ENCODE measurements at regions not wholly inside any gene's neighbourhood (a gene's known extent, or its start where the extent isn't known, plus 50 kb on each side); places are given as distances from the start of the nearest gene placed in this dataset.
A peak's percentile ranks its signal among the peaks of the same experiment; 100 is the strongest.

GRCh38 chr7:114102996-114103395, 184.2 kb upstream of the PPP1R3A start:
- no peaks in the 10 kb centered on the region for H3K9me3 ChIP-seq (ENCODE audit: control insufficient read depth, insufficient read depth, low read length)
- H3K4me1 ChIP-seq (ENCODE audit: insufficient read depth, low read length), result no peaks in the 10 kb centered on the region
- H3K36me3 ChIP-seq (ENCODE audit: insufficient read depth, low read length), result no peaks in the 10 kb centered on the region
- no peak overlapping the region for H3K9ac ChIP-seq (ENCODE audit: low read depth, low read length)

- Histone ChIP-seq H3K36me3 (ENCODE audit: insufficient read depth, low read length) (no peaks in the 10 kb centered on the region), H3K9me3 (ENCODE audit: control insufficient read depth, insufficient read depth, low read length) (no peaks in the 10 kb centered on the region), H3K4me1 (ENCODE audit: insufficient read depth, low read length) (no peaks in the 10 kb centered on the region), H3K9ac (ENCODE audit: low read depth, low read length) (no peak overlapping the region)
Measured at GRCh38 chr7:114102131-114102530, 183.3 kb upstream of the PPP1R3A start.

GRCh38 chr7:114100810-114101209, 182.0 kb upstream of the PPP1R3A start:
- no peak overlapping the region for H3K9ac ChIP-seq (ENCODE audit: low read depth, low read length)
- H3K36me3 ChIP-seq (ENCODE audit: insufficient read depth, low read length), result no peaks in the 10 kb centered on the region
- H3K4me1 ChIP-seq (ENCODE audit: insufficient read depth, low read length), result no peaks in the 10 kb centered on the region
- H3K9me3 ChIP-seq (ENCODE audit: control insufficient read depth, insufficient read depth, low read length), result no peaks in the 10 kb centered on the region

- no peaks in the 10 kb centered on the region for H3K9me3 ChIP-seq (ENCODE audit: control insufficient read depth, insufficient read depth, low read length)
Measured at GRCh38 chr7:114099337-114099736, 180.5 kb upstream of the PPP1R3A start.

GRCh38 chr7:114095885-114096284, 177.1 kb upstream of the PPP1R3A start:
- Histone ChIP-seq H3K36me3 (ENCODE audit: insufficient read depth, low read length) (no peaks in the 10 kb centered on the region), H3K9me3 (ENCODE audit: control insufficient read depth, insufficient read depth, low read length) (no peaks in the 10 kb centered on the region), H3K4me1 (ENCODE audit: insufficient read depth, low read length) (no peaks in the 10 kb centered on the region), H3K9ac (ENCODE audit: low read depth, low read length) (no peak overlapping the region)

More at GRCh38 chr7:114099337-114099736, 180.5 kb upstream of the PPP1R3A start:
- Histone ChIP-seq H3K9ac (ENCODE audit: low read depth, low read length) (no peak overlapping the region), H3K36me3 (ENCODE audit: insufficient read depth, low read length) (no peaks in the 10 kb centered on the region), H3K4me1 (ENCODE audit: insufficient read depth, low read length) (no peaks in the 10 kb centered on the region)

GRCh38 chr7:114088470-114088940, 169.7 kb upstream of the PPP1R3A start:
- Histone ChIP-seq H3K9me3 (ENCODE audit: control insufficient read depth, insufficient read depth, low read length) (no peaks in the 10 kb centered on the region), H3K36me3 (ENCODE audit: insufficient read depth, low read length) (no peaks in the 10 kb centered on the region), H3K4me1 (ENCODE audit: insufficient read depth, low read length) (no peaks in the 10 kb centered on the region), H3K9ac (ENCODE audit: low read depth, low read length) (peak overlapping the region; percentile 11; the same call in 1 of the 2 replicates)

- H3K4me1 ChIP-seq (ENCODE audit: insufficient read depth, low read length), result no peaks in the 10 kb centered on the region
- H3K36me3 ChIP-seq (ENCODE audit: insufficient read depth, low read length), result no peaks in the 10 kb centered on the region
- H3K9me3 ChIP-seq (ENCODE audit: control insufficient read depth, insufficient read depth, low read length), result no peaks in the 10 kb centered on the region
- H3K9ac ChIP-seq (ENCODE audit: low read depth, low read length), result peak overlapping the region; percentile 11; the same call in 1 of the 2 replicates
Measured at GRCh38 chr7:114087653-114088469, 169.1 kb upstream of the PPP1R3A start.

- peak overlapping the region; percentile 46; the same call in 1 of the 2 replicates for H3K9ac ChIP-seq (ENCODE audit: low read depth, low read length)
- H3K4me1 ChIP-seq (ENCODE audit: insufficient read depth, low read length), result peaks cover 4% of the 10 kb centered on the region; the same call in 1 of the 2 replicates
- no peaks in the 10 kb centered on the region for H3K36me3 ChIP-seq (ENCODE audit: insufficient read depth, low read length)
- no peaks in the 10 kb centered on the region for H3K9me3 ChIP-seq (ENCODE audit: control insufficient read depth, insufficient read depth, low read length)
Measured at GRCh38 chr7:114086914-114087652, 168.3 kb upstream of the PPP1R3A start.

- Histone ChIP-seq H3K9me3 (ENCODE audit: control insufficient read depth, insufficient read depth, low read length) (no peaks in the 10 kb centered on the region), H3K4me1 (ENCODE audit: insufficient read depth, low read length) (peaks cover 4% of the 10 kb centered on the region; the same call in 1 of the 2 replicates), H3K9ac (ENCODE audit: low read depth, low read length) (peak overlapping the region; percentile 46; the same call in 1 of the 2 replicates), H3K36me3 (ENCODE audit: insufficient read depth, low read length) (no peaks in the 10 kb centered on the region)
Measured at GRCh38 chr7:114086537-114086913, 167.7 kb upstream of the PPP1R3A start.

- Histone ChIP-seq H3K9me3 (ENCODE audit: control insufficient read depth, insufficient read depth, low read length) (no peaks in the 10 kb centered on the region), H3K4me1 (ENCODE audit: insufficient read depth, low read length) (peaks cover 4% of the 10 kb centered on the region; the same call in 1 of the 2 replicates), H3K36me3 (ENCODE audit: insufficient read depth, low read length) (no peaks in the 10 kb centered on the region), H3K9ac (ENCODE audit: low read depth, low read length) (peak overlapping the region; percentile 46)
Measured at GRCh38 chr7:114085592-114086501, 167.0 kb upstream of the PPP1R3A start.

GRCh38 chr7:114085313-114085591, 166.4 kb upstream of the PPP1R3A start:
- Histone ChIP-seq H3K9me3 (ENCODE audit: control insufficient read depth, insufficient read depth, low read length) (no peaks in the 10 kb centered on the region), H3K36me3 (ENCODE audit: insufficient read depth, low read length) (no peaks in the 10 kb centered on the region), H3K4me1 (ENCODE audit: insufficient read depth, low read length) (peaks cover 4% of the 10 kb centered on the region; the same call in 1 of the 2 replicates), H3K9ac (ENCODE audit: low read depth, low read length) (peak overlapping the region; percentile 46)

- no peaks in the 10 kb centered on the region for H3K9me3 ChIP-seq (ENCODE audit: control insufficient read depth, insufficient read depth, low read length)
- no peaks in the 10 kb centered on the region for H3K36me3 ChIP-seq (ENCODE audit: insufficient read depth, low read length)
- peaks cover 4% of the 10 kb centered on the region; the same call in 1 of the 2 replicates for H3K4me1 ChIP-seq (ENCODE audit: insufficient read depth, low read length)
- peak overlapping the region; percentile 46 for H3K9ac ChIP-seq (ENCODE audit: low read depth, low read length)
Measured at GRCh38 chr7:114084472-114085312, 165.9 kb upstream of the PPP1R3A start.

GRCh38 chr7:114084002-114084471, 165.2 kb upstream of the PPP1R3A start:
- Histone ChIP-seq H3K36me3 (ENCODE audit: insufficient read depth, low read length) (no peaks in the 10 kb centered on the region), H3K9ac (ENCODE audit: low read depth, low read length) (peak overlapping the region; percentile 46; the same call in 1 of the 2 replicates), H3K4me1 (ENCODE audit: insufficient read depth, low read length) (peaks cover 4% of the 10 kb centered on the region; the same call in 1 of the 2 replicates), H3K9me3 (ENCODE audit: control insufficient read depth, insufficient read depth, low read length) (no peaks in the 10 kb centered on the region)

All from ES-I3 (cell line).